ENCODE measurements at regions not wholly inside any gene's neighbourhood (a gene's known extent, or its start where the extent isn't known, plus 50 kb on each side); places are given as distances from the start of the nearest gene placed in this dataset.

GRCh38 chr14:96143906-96144305 lies 60.7 kb upstream of the BDKRB2 start:
- DNase-seq, result peak; percentile 57

- peak; percentile 86 for DNase-seq
These were observed 59.3 kb upstream of the BDKRB2 start for GRCh38 chr14:96145116-96145864.

- DNase-seq, result peak; percentile 75
These were observed 58.4 kb upstream of the BDKRB2 start for GRCh38 chr14:96146131-96146771.

- DNase-seq, result no peak
These were observed 56.0 kb upstream of the BDKRB2 start for GRCh38 chr14:96148631-96149030.

GRCh38 chr14:96149131-96149530 lies 55.5 kb upstream of the BDKRB2 start:
- DNase-seq, result no peak

- no peak for DNase-seq
These were observed 54.4 kb upstream of the BDKRB2 start for GRCh38 chr14:96150214-96150613.

- DNase-seq, result no peak
These were observed 53.4 kb upstream of the BDKRB2 start for GRCh38 chr14:96151242-96151641.

GRCh38 chr14:96153003-96153402 lies 51.6 kb upstream of the BDKRB2 start:
- no peak for DNase-seq
